ENCODE measurements at regions not wholly inside any gene's neighbourhood (a gene's known extent, or its start where the extent isn't known, plus 50 kb on each side); places are given as distances from the start of the nearest gene placed in this dataset.
A peak's percentile ranks its signal among the peaks of the same experiment; 100 is the strongest.

GRCh38 chr2:198916548-198917080, 541.1 kb downstream of the SATB2 start:
- H3K4me3 ChIP-seq (ENCODE audit: low read depth, low read length): no peak overlapping the region
- no peak for DNase-seq (ENCODE audit: low read depth)
- TF ChIP-seq, protein P1, sequence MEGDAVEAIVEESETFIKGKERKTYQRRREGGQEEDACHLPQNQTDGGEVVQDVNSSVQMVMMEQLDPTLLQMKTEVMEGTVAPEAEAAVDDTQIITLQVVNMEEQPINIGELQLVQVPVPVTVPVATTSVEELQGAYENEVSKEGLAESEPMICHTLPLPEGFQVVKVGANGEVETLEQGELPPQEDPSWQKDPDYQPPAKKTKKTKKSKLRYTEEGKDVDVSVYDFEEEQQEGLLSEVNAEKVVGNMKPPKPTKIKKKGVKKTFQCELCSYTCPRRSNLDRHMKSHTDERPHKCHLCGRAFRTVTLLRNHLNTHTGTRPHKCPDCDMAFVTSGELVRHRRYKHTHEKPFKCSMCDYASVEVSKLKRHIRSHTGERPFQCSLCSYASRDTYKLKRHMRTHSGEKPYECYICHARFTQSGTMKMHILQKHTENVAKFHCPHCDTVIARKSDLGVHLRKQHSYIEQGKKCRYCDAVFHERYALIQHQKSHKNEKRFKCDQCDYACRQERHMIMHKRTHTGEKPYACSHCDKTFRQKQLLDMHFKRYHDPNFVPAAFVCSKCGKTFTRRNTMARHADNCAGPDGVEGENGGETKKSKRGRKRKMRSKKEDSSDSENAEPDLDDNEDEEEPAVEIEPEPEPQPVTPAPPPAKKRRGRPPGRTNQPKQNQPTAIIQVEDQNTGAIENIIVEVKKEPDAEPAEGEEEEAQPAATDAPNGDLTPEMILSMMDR (IDR thresholded peaks at IDR 0.05; ENCODE audit: insufficient read depth, low read depth, low read length, missing control alignments): no peak

DNA sequence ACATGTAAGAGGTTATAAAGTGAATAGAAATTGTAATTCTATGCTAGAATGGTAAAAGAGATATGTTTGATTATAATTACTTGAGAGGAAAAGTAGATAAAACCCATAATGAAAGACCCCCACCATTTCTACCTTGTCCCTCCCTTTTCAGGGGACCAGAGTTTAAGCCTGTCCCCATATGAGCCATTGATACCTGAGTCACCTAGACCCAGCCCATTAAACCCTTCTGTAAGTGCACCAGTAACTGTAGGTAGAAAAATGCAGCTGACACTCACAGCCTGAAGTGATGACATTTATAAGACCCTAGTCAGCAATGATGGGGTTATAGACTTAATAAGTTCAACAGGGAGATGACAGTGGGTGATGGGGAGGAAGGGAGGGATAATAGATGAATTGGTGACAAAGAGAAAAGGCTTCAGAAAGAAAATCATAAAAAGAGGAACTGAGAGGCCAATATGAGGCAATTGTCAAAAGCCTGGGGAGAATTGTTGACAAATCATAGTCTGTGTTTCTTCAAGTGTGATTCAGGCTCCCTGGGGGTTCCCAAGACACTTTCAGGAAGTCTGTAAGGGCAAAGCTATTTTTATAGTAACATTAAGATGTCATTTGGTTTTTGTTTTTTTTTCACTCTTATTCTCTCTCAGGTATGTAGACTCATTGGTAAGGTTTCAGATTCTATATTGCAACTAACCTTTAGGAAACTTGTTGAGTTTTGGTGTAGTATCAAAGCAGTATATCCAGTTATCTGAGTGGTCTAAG, 544.2 kb downstream of the SATB2 start:
- DNase-seq (ENCODE audit: low read depth): peak; percentile 92
- H3K4me3 ChIP-seq (ENCODE audit: low read depth, low read length): no peak overlapping the region
- TF ChIP-seq, protein P1 (IDR thresholded peaks at IDR 0.05; ENCODE audit: insufficient read depth, low read depth, low read length, missing control alignments): no peak

- no peak for DNase-seq (ENCODE audit: low read depth)
- TF ChIP-seq, protein P1 (IDR thresholded peaks at IDR 0.05; ENCODE audit: insufficient read depth, low read depth, low read length, missing control alignments): no peak
Measured at GRCh38 chr2:198909525-198910267, 548.0 kb downstream of the SATB2 start.

DNA sequence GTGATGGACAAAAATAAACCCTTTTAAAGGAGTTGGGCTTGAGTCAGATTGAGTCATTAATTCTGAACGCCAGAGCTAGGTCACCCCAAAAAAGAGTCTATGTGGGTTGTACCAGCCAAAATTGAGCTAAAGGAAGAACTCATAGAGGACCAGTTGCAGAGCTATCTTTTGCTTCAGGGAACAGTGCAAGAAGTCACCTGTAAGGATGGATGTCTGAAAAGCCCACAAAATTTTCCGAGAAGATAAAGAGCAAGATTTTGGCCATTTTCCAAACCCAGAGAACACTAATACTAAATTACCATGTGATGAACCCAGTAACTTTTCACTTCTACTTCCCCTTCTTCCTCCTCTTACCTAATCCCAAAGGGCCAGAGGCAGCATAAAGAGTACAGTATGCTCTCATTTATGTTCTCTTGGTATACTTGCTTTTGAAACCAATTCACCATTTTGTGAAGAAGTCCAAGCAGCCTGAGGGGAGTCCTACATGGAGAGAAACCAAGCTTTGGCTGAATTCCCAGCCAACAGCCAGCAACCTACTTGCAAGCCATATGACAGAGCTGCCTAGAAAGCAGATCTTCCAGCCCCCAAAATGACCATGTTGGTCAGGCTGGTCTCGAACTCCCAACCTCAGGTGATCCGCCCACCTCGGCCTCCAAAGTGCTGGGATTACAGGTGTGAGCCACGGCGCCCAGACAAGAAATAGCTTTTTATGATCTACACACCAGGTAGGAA, 551.7 kb downstream of the SATB2 start:
- TF ChIP-seq, protein P1 (IDR thresholded peaks at IDR 0.05; ENCODE audit: insufficient read depth, low read depth, low read length, missing control alignments): no peak
- peak; percentile 43 for DNase-seq (ENCODE audit: low read depth)

More at GRCh38 chr2:198909525-198910267, 548.0 kb downstream of the SATB2 start:
- H3K4me3 ChIP-seq (ENCODE audit: low read depth, low read length): no peak overlapping the region

GRCh38 chr2:198901894-198902293, 555.8 kb downstream of the SATB2 start:
- no peak for DNase-seq (ENCODE audit: low read depth)
- no peak overlapping the region for H3K4me3 ChIP-seq (ENCODE audit: low read depth, low read length)
- TF ChIP-seq, protein P1 (IDR thresholded peaks at IDR 0.05; ENCODE audit: insufficient read depth, low read depth, low read length, missing control alignments): no peak

More for the DNA sequence above, 551.7 kb downstream of the SATB2 start:
- H3K4me3 ChIP-seq (ENCODE audit: low read depth, low read length): no peak overlapping the region

- TF ChIP-seq, protein P1 (IDR thresholded peaks at IDR 0.05; ENCODE audit: insufficient read depth, low read depth, low read length, missing control alignments): no peak
- no peak for DNase-seq (ENCODE audit: low read depth)
Measured at GRCh38 chr2:198900141-198900540, 557.6 kb downstream of the SATB2 start.

More at GRCh38 chr2:198900141-198900540, 557.6 kb downstream of the SATB2 start:
- no peak overlapping the region for H3K4me3 ChIP-seq (ENCODE audit: low read depth, low read length)

Measured in GM12865 (cell line).